Keratinocyte (primary cell): ENCODE measurements at regions not wholly inside any gene's neighbourhood (a gene's known extent, or its start where the extent isn't known, plus 50 kb on each side); places are given as distances from the start of the nearest gene placed in this dataset.

Source experiments
- DNase-seq: peaks from one replicate; pipeline ENCODE4 v3.0.0-alpha.2; 2011; ENCODE audit warnings: low read depth, missing footprints, low spot score
- FAIRE-seq: peaks from 2 replicates; lab custom pipeline; 2011; peaks lifted over from hg19 to GRCh38; lab: Jason Lieb, UNC
- H2AFZ ChIP-seq: 2 replicates; pipeline ENCODE4 v1.6.0; 2012; ENCODE audit warnings: low read length, control low read depth, inconsistent platforms; ENCODE audit not compliant: control insufficient read depth
- H3K27ac ChIP-seq: 2 replicates; pipeline ENCODE4 v1.5.1; 2011; ENCODE audit warnings: low read length; ENCODE audit not compliant: control insufficient read depth, insufficient read depth
- H3K27me3 ChIP-seq: 3 replicates; pipeline ENCODE4 v1.6.0; 2011; ENCODE audit warnings: low read length; ENCODE audit not compliant: control insufficient read depth, insufficient read depth; ENCODE audit errors: extremely low read depth
- H3K36me3 ChIP-seq, 2 experiments: 2 replicates in 1 of 2; 3 replicates in 1 of 2; pipeline ENCODE4 v1.5.1; 2011; ENCODE audit warnings: low read length in 2 of 2, mild to moderate bottlenecking in 1 of 2; ENCODE audit not compliant: control insufficient read depth in 2 of 2, insufficient read depth in 2 of 2; ENCODE audit errors: extremely low read depth in 1 of 2
- H3K4me1 ChIP-seq: 3 replicates; pipeline ENCODE4 v1.5.1; 2011; ENCODE audit warnings: low read length; ENCODE audit not compliant: control insufficient read depth, insufficient read depth; ENCODE audit errors: extremely low read depth
- H3K4me2 ChIP-seq: 3 replicates; pipeline ENCODE4 v1.6.0; 2011; ENCODE audit warnings: low read depth, low read length; ENCODE audit not compliant: control insufficient read depth, insufficient read depth; ENCODE audit errors: extremely low read depth
- H3K4me3 ChIP-seq, 3 experiments: fragments of 200-600 bp in 1 of 3; sonication (generic) in 1 of 3; 2 replicates in 2 of 3; 3 replicates in 1 of 3; pipeline ENCODE4 v1.5.1; 2011 to 2016; ENCODE audit warnings: low read length in 3 of 3, mild to moderate bottlenecking in 3 of 3, control low read depth in 2 of 3, inconsistent platforms in 1 of 3, low read depth in 1 of 3, mixed read lengths in 1 of 3, mixed run types in 1 of 3, moderate library complexity in 1 of 3; ENCODE audit not compliant: control insufficient read depth in 2 of 3, insufficient read depth in 2 of 3; ENCODE audit errors: extremely low read depth in 1 of 3
- H3K79me2 ChIP-seq: 2 replicates; pipeline ENCODE4 v1.6.0; 2012; ENCODE audit warnings: low read length; ENCODE audit not compliant: control insufficient read depth, insufficient read depth
- H3K9ac ChIP-seq: 3 replicates; pipeline ENCODE4 v1.6.0; 2011; ENCODE audit warnings: low read length; ENCODE audit not compliant: control insufficient read depth, insufficient read depth; ENCODE audit errors: extremely low read depth
- H3K9me1 ChIP-seq: 3 replicates; pipeline ENCODE4 v1.6.0; 2011; ENCODE audit warnings: low read length; ENCODE audit not compliant: control insufficient read depth, insufficient read depth; ENCODE audit errors: extremely low read depth
- H3K9me3 ChIP-seq: 2 replicates; pipeline ENCODE4 v1.5.1; 2012; ENCODE audit warnings: low read depth, low read length; ENCODE audit not compliant: control insufficient read depth
- H4K20me1 ChIP-seq: 3 replicates; pipeline ENCODE4 v1.6.0; 2011; ENCODE audit warnings: low read length; ENCODE audit not compliant: control insufficient read depth, insufficient read depth; ENCODE audit errors: extremely low read depth
- EZH2 ChIP-seq: IDR thresholded peaks from one replicate; pipeline ENCODE4 v1.6.1; 2012; ENCODE audit warnings: inconsistent platforms, mild to moderate bottlenecking, low read length, moderate library complexity
- dilution Hi-C: fragments of 300-500 bp; cut with MboI; formaldehyde crosslinking; loops from one replicate; pipeline ENCODE4 v1.7.0; 2020; ENCODE audit warnings: low sequenced_read_pairs; ENCODE audit not compliant: extremely low pct_ligation_motif_present
- small RNA-seq, 3 experiments: library from RNA; depleted of rRNA; stranded (forward); fragments of <200 nt; gene quantifications; one replicate each; pipeline ENCODE3, GENCODE V24; 2012; ENCODE audit warnings: low read depth in 3 of 3, low replicate concordance in 1 of 3; ENCODE audit not compliant: insufficient read length in 3 of 3
- TF ChIP-seq, protein P1 (sequence below), 3 experiments: IDR thresholded peaks in 1 of 3; conservative IDR thresholded peaks in 1 of 3; optimal IDR thresholded peaks in 1 of 3; 2 replicates in 2 of 3; 3 replicates in 1 of 3; pipeline versions ENCODE3 to v1.5.1; 2011; ENCODE audit warnings: low read length in 3 of 3, mild to moderate bottlenecking in 3 of 3, moderate library complexity in 2 of 3, control low read depth in 1 of 3, inconsistent platforms in 1 of 3; ENCODE audit not compliant: insufficient read depth in 2 of 3; ENCODE audit errors: extremely low read depth in 1 of 3

DNA sequence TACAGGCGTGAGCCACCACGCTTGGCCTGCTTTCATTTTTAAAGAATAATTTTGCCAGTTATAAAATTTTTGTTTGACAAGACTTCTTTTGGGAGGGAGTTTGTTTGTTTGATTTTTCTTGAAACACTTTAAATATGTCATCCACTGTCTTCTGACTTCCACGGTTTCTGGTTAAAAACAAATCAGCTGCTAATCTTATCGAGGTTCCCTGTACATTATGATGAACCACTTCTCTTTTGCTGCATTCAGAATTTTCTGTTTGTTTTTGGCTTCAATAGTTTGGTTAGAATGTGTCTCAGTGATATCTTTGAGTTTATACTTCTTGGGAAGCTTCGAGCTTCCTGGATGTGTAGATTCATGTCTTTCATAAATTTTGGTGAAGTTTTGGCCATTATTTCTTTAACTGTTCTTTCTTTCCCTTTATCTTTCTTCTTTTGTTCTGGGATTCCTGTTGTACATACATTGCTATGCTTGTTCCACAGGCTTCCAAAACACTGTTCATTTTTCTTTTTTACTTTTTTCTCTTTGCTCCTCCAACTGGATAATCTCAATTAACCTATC lies 60.8 kb downstream of the MSX2 start:
- no peaks in the 10 kb centered on the region for H3K9me1 ChIP-seq
- no peaks in the 10 kb centered on the region for H3K9me3 ChIP-seq
- H3K79me2 ChIP-seq, result no peaks in the 10 kb centered on the region
- H3K9ac ChIP-seq, result no peak overlapping the region
- no peak overlapping the region for H3K4me3 ChIP-seq
- no peak overlapping the region for H3K4me2 ChIP-seq
- DNase-seq (no peak), FAIRE-seq (no peak)
- H4K20me1 ChIP-seq, result no peaks in the 10 kb centered on the region
- TF ChIP-seq, protein P1, sequence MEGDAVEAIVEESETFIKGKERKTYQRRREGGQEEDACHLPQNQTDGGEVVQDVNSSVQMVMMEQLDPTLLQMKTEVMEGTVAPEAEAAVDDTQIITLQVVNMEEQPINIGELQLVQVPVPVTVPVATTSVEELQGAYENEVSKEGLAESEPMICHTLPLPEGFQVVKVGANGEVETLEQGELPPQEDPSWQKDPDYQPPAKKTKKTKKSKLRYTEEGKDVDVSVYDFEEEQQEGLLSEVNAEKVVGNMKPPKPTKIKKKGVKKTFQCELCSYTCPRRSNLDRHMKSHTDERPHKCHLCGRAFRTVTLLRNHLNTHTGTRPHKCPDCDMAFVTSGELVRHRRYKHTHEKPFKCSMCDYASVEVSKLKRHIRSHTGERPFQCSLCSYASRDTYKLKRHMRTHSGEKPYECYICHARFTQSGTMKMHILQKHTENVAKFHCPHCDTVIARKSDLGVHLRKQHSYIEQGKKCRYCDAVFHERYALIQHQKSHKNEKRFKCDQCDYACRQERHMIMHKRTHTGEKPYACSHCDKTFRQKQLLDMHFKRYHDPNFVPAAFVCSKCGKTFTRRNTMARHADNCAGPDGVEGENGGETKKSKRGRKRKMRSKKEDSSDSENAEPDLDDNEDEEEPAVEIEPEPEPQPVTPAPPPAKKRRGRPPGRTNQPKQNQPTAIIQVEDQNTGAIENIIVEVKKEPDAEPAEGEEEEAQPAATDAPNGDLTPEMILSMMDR (optimal IDR thresholded peaks at IDR 0.05 in 1 of 3, IDR thresholded peaks at IDR 0.05 in 1 of 3, conservative IDR thresholded peaks at IDR 0.05 in 1 of 3; ENCODE audit: extremely low read depth in 1 of 3, insufficient read depth in 2 of 3, low read length in 3 of 3), result no peak
- TF ChIP-seq EZH2, result no peak
- no peak overlapping the region for H2AFZ ChIP-seq
- no peaks in the 10 kb centered on the region for H3K27me3 ChIP-seq
- dilution Hi-C loops, result no loop called here
- H3K36me3 ChIP-seq, result no peaks in the 10 kb centered on the region
- H3K4me1 ChIP-seq, result no peaks in the 10 kb centered on the region
- H3K27ac ChIP-seq, result no peak overlapping the region

Small RNA genes lying in the stretch of these regions (small RNA-seq; reads per million reads assigned to genes)
- 0 reads per million in 3 experiments for gene AC008413.1
